ENCODE measurements at regions not wholly inside any gene's neighbourhood (a gene's known extent, or its start where the extent isn't known, plus 50 kb on each side); places are given as distances from the start of the nearest gene placed in this dataset.

GRCh38 chr16:9316615-9317014 lies 225.2 kb downstream of the HAPSTR1 start:
- H3K36me3 Mint-ChIP-seq (ENCODE audit: low read depth) = no peaks in the 10 kb centered on the region
- H3K4me3 Mint-ChIP-seq = no peak overlapping the region
- no peaks in the 10 kb centered on the region for H3K4me1 Mint-ChIP-seq
- peaks cover 14% of the 10 kb centered on the region for H3K9me3 Mint-ChIP-seq
- H3K27me3 Mint-ChIP-seq = peaks cover 3% of the 10 kb centered on the region
- ATAC-seq (replicated peaks) = no peak
- no peak overlapping the region for H3K27ac Mint-ChIP-seq

DNA sequence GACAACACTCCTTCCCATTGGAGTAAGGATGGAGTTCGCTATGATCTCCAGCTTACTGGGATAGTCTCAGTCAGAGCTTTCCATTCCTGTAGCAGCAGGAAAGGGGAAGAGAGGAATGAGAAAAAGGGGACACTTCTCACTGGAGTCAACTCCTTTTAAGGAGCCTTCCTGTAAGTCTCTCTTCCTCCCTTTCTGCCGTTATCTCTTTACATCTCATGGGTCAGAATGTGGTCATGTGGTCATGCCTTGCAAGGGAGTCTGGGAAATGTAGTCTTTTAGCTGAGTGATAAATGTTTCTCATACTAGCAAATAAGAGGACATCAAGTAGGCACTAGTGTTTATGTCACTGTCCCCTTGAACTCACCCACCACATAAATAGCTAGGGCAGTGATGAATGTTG lies 227.3 kb downstream of the HAPSTR1 start:
- Mint-ChIP-seq H3K27ac (no peak overlapping the region), H3K27me3 (peaks cover 3% of the 10 kb centered on the region), H3K9me3 (peaks cover 14% of the 10 kb centered on the region), H3K4me1 (no peaks in the 10 kb centered on the region), H3K4me3 (no peak overlapping the region), H3K36me3 (ENCODE audit: low read depth) (no peaks in the 10 kb centered on the region)
- no peak for ATAC-seq (replicated peaks)

GRCh38 chr16:9322769-9323168 lies 231.3 kb downstream of the HAPSTR1 start:
- H3K4me1 Mint-ChIP-seq = no peaks in the 10 kb centered on the region
- ATAC-seq (replicated peaks) = no peak
- peaks cover 3% of the 10 kb centered on the region for H3K27me3 Mint-ChIP-seq
- H3K27ac Mint-ChIP-seq = no peak overlapping the region
- H3K4me3 Mint-ChIP-seq = no peak overlapping the region
- no peaks in the 10 kb centered on the region for H3K36me3 Mint-ChIP-seq (ENCODE audit: low read depth)
- H3K9me3 Mint-ChIP-seq = peaks cover 17% of the 10 kb centered on the region

- Mint-ChIP-seq H3K27me3 (peaks cover 3% of the 10 kb centered on the region), H3K4me3 (no peak overlapping the region), H3K36me3 (ENCODE audit: low read depth) (no peaks in the 10 kb centered on the region), H3K4me1 (no peaks in the 10 kb centered on the region), H3K27ac (no peak overlapping the region), H3K9me3 (peaks cover 17% of the 10 kb centered on the region)
- ATAC-seq (replicated peaks) = no peak
Measured at GRCh38 chr16:9323170-9323569, 231.7 kb downstream of the HAPSTR1 start.

DNA sequence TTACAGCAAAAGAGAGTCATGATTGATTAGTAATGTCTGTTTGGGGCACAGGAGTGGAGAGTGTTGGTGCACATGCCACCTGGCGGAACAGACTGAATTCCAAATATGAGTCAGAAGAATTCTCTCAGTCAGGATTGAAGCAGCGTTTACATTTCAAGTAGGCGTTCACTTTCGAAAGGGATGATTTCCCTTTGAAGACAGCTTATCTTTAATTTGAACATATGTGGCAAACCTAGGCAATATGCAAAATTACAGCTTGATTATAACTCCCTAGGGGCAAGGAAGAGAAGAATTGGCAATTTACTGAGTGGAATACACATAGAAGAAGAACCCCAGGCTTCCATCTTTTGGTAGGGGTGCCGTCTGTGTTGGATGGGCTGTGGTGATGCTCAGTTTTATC lies 235.8 kb downstream of the HAPSTR1 start:
- no peak for ATAC-seq (replicated peaks)
- H3K27me3 Mint-ChIP-seq = peaks cover 5% of the 10 kb centered on the region
- no peaks in the 10 kb centered on the region for H3K36me3 Mint-ChIP-seq (ENCODE audit: low read depth)
- no peak overlapping the region for H3K4me3 Mint-ChIP-seq
- H3K27ac Mint-ChIP-seq = no peak overlapping the region
- H3K4me1 Mint-ChIP-seq = no peaks in the 10 kb centered on the region
- peaks cover 3% of the 10 kb centered on the region for H3K9me3 Mint-ChIP-seq

DNA sequence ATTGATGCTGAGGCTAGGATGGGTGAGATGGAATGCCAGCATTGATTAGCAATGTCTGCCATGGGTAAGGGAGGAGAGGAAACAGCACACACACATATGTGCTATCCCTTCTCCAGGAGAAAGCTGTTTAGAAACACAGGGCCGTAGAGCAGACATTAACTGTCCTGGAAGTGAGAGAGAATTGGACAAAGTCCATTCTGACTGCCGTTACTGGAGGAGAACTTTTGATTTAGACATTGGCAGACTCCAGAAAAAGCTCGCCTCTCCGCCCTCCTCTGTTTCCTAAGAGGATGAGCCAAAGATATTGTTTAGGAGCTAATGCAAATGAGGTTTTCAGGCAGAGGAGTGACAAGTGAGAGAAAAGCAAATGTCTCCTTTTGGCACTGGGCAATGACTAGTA lies 237.0 kb downstream of the HAPSTR1 start:
- Mint-ChIP-seq H3K27me3 (peaks cover 5% of the 10 kb centered on the region), H3K36me3 (ENCODE audit: low read depth) (no peaks in the 10 kb centered on the region), H3K9me3 (peaks cover 3% of the 10 kb centered on the region), H3K4me1 (no peaks in the 10 kb centered on the region), H3K4me3 (no peak overlapping the region), H3K27ac (no peak overlapping the region)
- ATAC-seq (replicated peaks) = no peak

DNA sequence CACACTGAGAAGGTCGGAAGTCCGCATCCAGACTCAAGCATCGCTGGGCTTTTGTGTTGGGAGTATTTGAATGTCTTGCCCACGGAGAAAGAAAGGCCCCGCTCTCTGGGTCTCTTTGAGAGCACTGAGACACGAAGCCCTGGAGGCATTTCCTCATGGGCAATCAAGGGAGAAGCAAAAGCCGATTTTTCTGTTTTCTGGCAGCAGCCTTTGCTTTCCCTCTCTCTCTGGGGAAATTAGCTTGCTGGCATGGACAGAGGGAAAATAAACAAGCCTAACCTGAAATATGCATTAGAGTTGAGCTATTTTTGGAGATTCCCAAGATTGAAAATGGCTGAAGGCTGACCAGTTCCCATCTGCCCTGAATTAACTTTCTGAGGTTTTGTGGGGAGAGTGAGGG lies 238.7 kb downstream of the HAPSTR1 start:
- H3K27ac Mint-ChIP-seq = no peak overlapping the region
- H3K4me1 Mint-ChIP-seq = no peaks in the 10 kb centered on the region
- H3K4me3 Mint-ChIP-seq = no peak overlapping the region
- H3K9me3 Mint-ChIP-seq = peaks cover 3% of the 10 kb centered on the region
- no peak for ATAC-seq (replicated peaks)
- H3K27me3 Mint-ChIP-seq = peaks cover 5% of the 10 kb centered on the region
- H3K36me3 Mint-ChIP-seq (ENCODE audit: low read depth) = no peaks in the 10 kb centered on the region

GRCh38 chr16:9331503-9331902 lies 240.1 kb downstream of the HAPSTR1 start:
- H3K4me3 Mint-ChIP-seq = no peak overlapping the region
- no peaks in the 10 kb centered on the region for H3K4me1 Mint-ChIP-seq
- H3K27ac Mint-ChIP-seq = no peak overlapping the region
- H3K27me3 Mint-ChIP-seq = peaks cover 5% of the 10 kb centered on the region
- no peaks in the 10 kb centered on the region for H3K9me3 Mint-ChIP-seq
- no peaks in the 10 kb centered on the region for H3K36me3 Mint-ChIP-seq (ENCODE audit: low read depth)
- ATAC-seq (replicated peaks) = no peak

GRCh38 chr16:9332574-9333148 lies 241.2 kb downstream of the HAPSTR1 start:
- H3K27ac Mint-ChIP-seq = no peak overlapping the region
- H3K4me1 Mint-ChIP-seq = no peaks in the 10 kb centered on the region
- peaks cover 8% of the 10 kb centered on the region for H3K27me3 Mint-ChIP-seq
- H3K9me3 Mint-ChIP-seq = peaks cover 4% of the 10 kb centered on the region
- H3K36me3 Mint-ChIP-seq (ENCODE audit: low read depth) = no peaks in the 10 kb centered on the region
- ATAC-seq (replicated peaks) = no peak
- no peak overlapping the region for H3K4me3 Mint-ChIP-seq

DNA sequence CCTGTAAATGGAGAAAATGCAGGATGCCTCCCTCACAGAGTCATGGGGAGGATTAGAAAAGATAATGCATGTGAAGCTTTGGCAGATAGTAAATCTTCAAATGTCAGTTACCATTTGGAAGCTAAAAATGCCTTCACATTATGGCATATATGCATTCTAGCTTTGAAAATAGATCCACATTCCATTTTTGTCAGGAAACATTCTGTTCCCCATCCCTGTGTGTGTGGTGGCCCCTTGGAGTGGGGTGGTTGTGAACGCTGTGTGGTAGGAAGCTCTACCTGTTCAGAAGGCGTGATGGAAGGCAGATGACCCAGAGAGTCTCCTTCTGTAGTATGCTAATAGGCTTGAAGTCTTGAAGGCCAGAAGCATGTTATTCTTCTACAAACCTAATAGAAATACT lies 242.0 kb downstream of the HAPSTR1 start:
- Mint-ChIP-seq H3K36me3 (ENCODE audit: low read depth) (no peaks in the 10 kb centered on the region), H3K9me3 (peaks cover 4% of the 10 kb centered on the region), H3K4me3 (no peak overlapping the region), H3K4me1 (no peaks in the 10 kb centered on the region), H3K27me3 (peaks cover 8% of the 10 kb centered on the region), H3K27ac (no peak overlapping the region)
- no peak for ATAC-seq (replicated peaks)

- peaks cover 4% of the 10 kb centered on the region for H3K9me3 Mint-ChIP-seq
- H3K4me3 Mint-ChIP-seq = no peak overlapping the region
- peaks cover 8% of the 10 kb centered on the region for H3K27me3 Mint-ChIP-seq
- no peaks in the 10 kb centered on the region for H3K36me3 Mint-ChIP-seq (ENCODE audit: low read depth)
- H3K27ac Mint-ChIP-seq = no peak overlapping the region
- ATAC-seq (replicated peaks) = no peak
- H3K4me1 Mint-ChIP-seq = no peaks in the 10 kb centered on the region
Measured at GRCh38 chr16:9334103-9334502, 242.7 kb downstream of the HAPSTR1 start.

- peaks cover 4% of the 10 kb centered on the region for H3K27me3 Mint-ChIP-seq
- no peaks in the 10 kb centered on the region for H3K4me1 Mint-ChIP-seq
- H3K27ac Mint-ChIP-seq = no peak overlapping the region
- no peak for ATAC-seq (replicated peaks)
- H3K36me3 Mint-ChIP-seq (ENCODE audit: low read depth) = no peaks in the 10 kb centered on the region
- no peak overlapping the region for H3K4me3 Mint-ChIP-seq
- peaks cover 9% of the 10 kb centered on the region for H3K9me3 Mint-ChIP-seq
Measured at GRCh38 chr16:9337308-9338032, 246.0 kb downstream of the HAPSTR1 start.

- H3K4me3 Mint-ChIP-seq = no peak overlapping the region
- H3K27me3 Mint-ChIP-seq = peaks cover 7% of the 10 kb centered on the region
Measured at GRCh38 chr16:9338068-9338467, 246.6 kb downstream of the HAPSTR1 start.

DNA sequence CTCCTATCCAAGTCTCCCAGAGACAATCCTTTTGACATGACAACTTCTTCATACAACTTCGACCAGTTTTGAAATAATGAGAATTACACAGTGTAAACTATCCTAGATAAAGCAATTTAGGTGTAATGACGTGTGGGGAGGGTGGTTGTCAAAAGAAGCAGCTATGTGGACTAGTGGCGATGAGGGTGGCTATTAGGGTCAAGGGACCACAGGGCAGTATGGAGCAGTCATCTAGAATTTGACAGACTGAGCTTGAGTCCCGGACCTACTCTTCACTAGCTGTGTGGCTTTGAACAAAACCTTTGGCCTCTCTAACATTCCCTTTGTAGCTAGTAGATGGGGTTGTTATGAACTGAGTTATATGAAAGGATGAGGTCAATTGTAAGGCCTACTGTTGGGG lies 247.1 kb downstream of the HAPSTR1 start:
- Mint-ChIP-seq H3K36me3 (ENCODE audit: low read depth) (no peaks in the 10 kb centered on the region), H3K9me3 (peaks cover 9% of the 10 kb centered on the region), H3K27ac (no peak overlapping the region), H3K4me1 (no peaks in the 10 kb centered on the region), H3K4me3 (no peak overlapping the region), H3K27me3 (peaks cover 7% of the 10 kb centered on the region)
- no peak for ATAC-seq (replicated peaks)

More at GRCh38 chr16:9338068-9338467, 246.6 kb downstream of the HAPSTR1 start:
- Mint-ChIP-seq H3K36me3 (ENCODE audit: low read depth) (no peaks in the 10 kb centered on the region), H3K27ac (no peak overlapping the region), H3K4me1 (no peaks in the 10 kb centered on the region), H3K9me3 (peaks cover 9% of the 10 kb centered on the region)
- ATAC-seq (replicated peaks) = no peak

GRCh38 chr16:9340526-9341256 lies 249.2 kb downstream of the HAPSTR1 start:
- H3K27me3 Mint-ChIP-seq = peaks cover 7% of the 10 kb centered on the region
- H3K4me3 Mint-ChIP-seq = no peak overlapping the region
- H3K27ac Mint-ChIP-seq = no peak overlapping the region
- H3K4me1 Mint-ChIP-seq = no peaks in the 10 kb centered on the region
- no peak for ATAC-seq (replicated peaks)
- no peaks in the 10 kb centered on the region for H3K36me3 Mint-ChIP-seq (ENCODE audit: low read depth)
- peaks cover 9% of the 10 kb centered on the region for H3K9me3 Mint-ChIP-seq
